ENCODE measurements at regions not wholly inside any gene's neighbourhood (a gene's known extent, or its start where the extent isn't known, plus 50 kb on each side); places are given as distances from the start of the nearest gene placed in this dataset.

GRCh38 chr14:80350707-80351106, 139.4 kb upstream of the DIO2 start:
- TF ChIP-seq CTCF (conservative IDR thresholded peaks at IDR 0.05; ENCODE audit: low read depth, low read length) (no peak), EZH2phosphoT487 (IDR thresholded peaks at IDR 0.05; ENCODE audit: borderline replicate concordance, low read length) (no peak), EZH2 (IDR thresholded peaks at IDR 0.05; ENCODE audit: low read length, unreplicated experiment) (no peak)
